Heart left ventricle (tissue), 16 donors: ENCODE measurements at regions not wholly inside any gene's neighbourhood (a gene's known extent, or its start where the extent isn't known, plus 50 kb on each side); places are given as distances from the start of the nearest gene placed in this dataset.
A peak's percentile ranks its signal among the peaks of the same experiment; 100 is the strongest.

Experiments
- ATAC-seq, 4 donors: fragments of 200-7000 bp; cut with Tn5 transposase; one replicate each; pipeline ENCODE4 v1.9.1; 2020 to 2022; ENCODE audit warnings: moderate library complexity in 4 of 4, mild to moderate bottlenecking in 3 of 4, moderate number of reproducible peaks in 1 of 4
- DNase-seq, 5 donors: peaks; one replicate each; pipeline ENCODE4 v3.0.0-alpha.2; 2020
- H3K27ac ChIP-seq, 12 donors: fragments of 200-600 bp; sonication (generic) in 4 of 12; one replicate each; pipeline versions ENCODE4 v1.5.0 to v1.8.0; 2016 to 2022; ENCODE audit warnings: mild to moderate bottlenecking in 2 of 12
- H3K27me3 ChIP-seq, 9 donors: fragments of 200-600 bp; sonication (generic) in 2 of 9; one replicate each; pipeline versions ENCODE4 v1.5.1 to v1.8.0; 2016 to 2022; ENCODE audit warnings: mild to moderate bottlenecking in 3 of 9
- H3K36me3 ChIP-seq, 9 donors: fragments of 200-600 bp; sonication (generic) in 2 of 9; one replicate each; pipeline versions ENCODE4 v1.5.0 to v1.8.0; 2018 to 2022; ENCODE audit warnings: mild to moderate bottlenecking in 2 of 9
- H3K4me1 ChIP-seq, 12 donors: fragments of 200-600 bp; sonication (generic) in 4 of 12; one replicate each; pipeline versions ENCODE4 v1.5.0 to v1.8.0; 2016 to 2022; ENCODE audit warnings: mild to moderate bottlenecking in 3 of 12
- H3K4me3 ChIP-seq, 12 donors: fragments of 200-600 bp; sonication (generic) in 4 of 12; one replicate each; pipeline versions ENCODE4 v1.5.0 to v1.8.0; 2017 to 2022; ENCODE audit warnings: mild to moderate bottlenecking in 9 of 12, moderate library complexity in 4 of 12
- H3K9me3 ChIP-seq, 12 donors: fragments of 200-600 bp; sonication (generic) in 4 of 12; one replicate each; pipeline versions ENCODE4 v1.5.0 to v1.8.0; 2016 to 2022; ENCODE audit warnings: mild to moderate bottlenecking in 1 of 12
- CTCF ChIP-seq, 12 donors: fragments of 200-600 bp; sonication (generic) in 4 of 12; IDR thresholded peaks; one replicate each; pipeline versions ENCODE4 v1.5.0 to v1.8.0; 2018 to 2022; ENCODE audit warnings: antibody characterized with exemption in 12 of 12, mild to moderate bottlenecking in 5 of 12
- POLR2A ChIP-seq, 2 donors: fragments of 450-650 bp; IDR thresholded peaks; one replicate each; pipeline ENCODE4 v1.6.1; 2017; ENCODE audit warnings: antibody characterized with exemption in 2 of 2, mild to moderate bottlenecking in 2 of 2, moderate library complexity in 2 of 2
- WGBS, 4 donors: extraction: QIAGEN DNeasy Blood & Tissue Kit in 2 of 4; methylation state at CpG; one replicate each; pipeline versions ENCODE4 v1.1.5 to v1.1.7; 2013 to 2018; 5-methylcytosine and 5-hydroxymethylcytosine counted together
- intact Hi-C, 10 donors: fragments of 100-400 bp; cut with DNase I; formaldehyde crosslinking; loops; one replicate each; pipeline versions ENCODE4 v1.11.1 to v1.14.2; 2022
- donor health status: ischemic (EF 13 %, LVEDD 7.1; RV severe dilation, severe dysfunction).
- donor health status: healthy with polysubstance abuse.
- donor health status: DM: no; HTN: yes; CAD: no.
- donor health status: DM: no; HTN: no; CAD: no.
- donor health status: ischemic (EF 25% LVEDD 6.9; RV normal size, moderate dysfunction).
- donor health status: ischemic (EF 25% LVEDD 5.7; RV mildly dilated, moderate dysfunction).
- donor health status: healthy.
- donor health status: DM: yes; HTN: yes; CAD: no.
- donor health status: ischemic (EF 35%, LVEDD 5.7; RV mildly dilated, moderate dysfunction).
- donor health status: nonischemic (EF 11% LVEDD 7.7; RV severe dilation, severe dysfunction).
- donor health status: DM: yes; HTN: yes; CAD: no.
- donor health status: PGD.
- donor health status: ischemic (EF 29% LVEDD 5.4; RV normal size, mild dysfunction).
- donor health status: nonischemic (EF 23%, LVEDD 6.1; RV moderate dilation, normal function).

- no peak for ATAC-seq
- intact Hi-C loops: no loop called here
Observed at GRCh38 chr17:6240001-6240400, 169.8 kb downstream of the WSCD1 start.

GRCh38 chr17:6239241-6239798 lies 169.1 kb downstream of the WSCD1 start:
- no peak overlapping the region for H3K4me3 ChIP-seq

More at GRCh38 chr17:6240001-6240400, 169.8 kb downstream of the WSCD1 start:
- no peak for DNase-seq
- WGBS, 4 donors: 69 to 80% (median 76%) methylated on average over 3 of the region's 3 CpGs
- Histone ChIP-seq H3K27ac (no peak overlapping the region), H3K27me3 (peaks cover 0 to 30% (median 3%) of the 10 kb centered on the region in 9 donors), H3K9me3 (no peaks in the 10 kb centered on the region), H3K36me3 (no peaks in the 10 kb centered on the region), H3K4me3 (no peak overlapping the region), H3K4me1 (no peaks in the 10 kb centered on the region)
- TF ChIP-seq CTCF (IDR thresholded peaks at IDR 0.05) (no peak), POLR2A (IDR thresholded peaks at IDR 0.05) (no peak)

GRCh38 chr17:6233856-6234255 lies 163.7 kb downstream of the WSCD1 start:
- H3K27me3 ChIP-seq: peaks cover 0 to 14% (median 0%) of the 10 kb centered on the region in 9 donors
- intact Hi-C loops: no loop called here
- no peaks in the 10 kb centered on the region for H3K4me1 ChIP-seq
- H3K9me3 ChIP-seq: no peaks in the 10 kb centered on the region
- DNase-seq (no peak), ATAC-seq (no peak)
- no peak overlapping the region for H3K27ac ChIP-seq
- TF ChIP-seq POLR2A (IDR thresholded peaks at IDR 0.05) (no peak), CTCF (IDR thresholded peaks at IDR 0.05) (no peak)
- H3K4me3 ChIP-seq: no peak overlapping the region
- 63 to 84% (median 74%) methylated on average over 1 to 3 of the region's 3 CpGs for WGBS, 4 donors
- no peaks in the 10 kb centered on the region for H3K36me3 ChIP-seq

More at GRCh38 chr17:6239241-6239798, 169.1 kb downstream of the WSCD1 start:
- H3K9me3 ChIP-seq: no peaks in the 10 kb centered on the region
- H3K4me1 ChIP-seq: no peaks in the 10 kb centered on the region
- no peak for TF ChIP-seq CTCF (IDR thresholded peaks at IDR 0.05)
- no peak for TF ChIP-seq POLR2A (IDR thresholded peaks at IDR 0.05)
- H3K36me3 ChIP-seq: no peaks in the 10 kb centered on the region
- peaks cover 0 to 30% (median 3%) of the 10 kb centered on the region in 9 donors for H3K27me3 ChIP-seq
- intact Hi-C loops: no loop called here
- no peak for ATAC-seq
- WGBS, 4 donors: 55 to 65% (median 62%) methylated on average over 10 of the region's 10 CpGs
- DNase-seq: no peak
- no peak overlapping the region for H3K27ac ChIP-seq

GRCh38 chr17:6233339-6233738 lies 163.2 kb downstream of the WSCD1 start:
- H3K4me3 ChIP-seq: no peak overlapping the region
- ATAC-seq: peak in 1 of 4 donors; percentile 24
- intact Hi-C loops: no loop called here
- H3K27me3 ChIP-seq: peaks cover 0 to 9% (median 0%) of the 10 kb centered on the region in 9 donors
- no peak for DNase-seq
- TF ChIP-seq CTCF (IDR thresholded peaks at IDR 0.05) (no peak), POLR2A (IDR thresholded peaks at IDR 0.05) (no peak)
- H3K9me3 ChIP-seq: no peaks in the 10 kb centered on the region
- H3K27ac ChIP-seq: no peak overlapping the region
- 72 to 84% (median 78%) methylated on average over 4 of the region's 4 CpGs for WGBS, 4 donors
- no peaks in the 10 kb centered on the region for H3K36me3 ChIP-seq
- H3K4me1 ChIP-seq: no peaks in the 10 kb centered on the region
